ENCODE measurements at regions not wholly inside any gene's neighbourhood (a gene's known extent, or its start where the extent isn't known, plus 50 kb on each side); places are given as distances from the start of the nearest gene placed in this dataset.
A peak's percentile ranks its signal among the peaks of the same experiment; 100 is the strongest.

DNA sequence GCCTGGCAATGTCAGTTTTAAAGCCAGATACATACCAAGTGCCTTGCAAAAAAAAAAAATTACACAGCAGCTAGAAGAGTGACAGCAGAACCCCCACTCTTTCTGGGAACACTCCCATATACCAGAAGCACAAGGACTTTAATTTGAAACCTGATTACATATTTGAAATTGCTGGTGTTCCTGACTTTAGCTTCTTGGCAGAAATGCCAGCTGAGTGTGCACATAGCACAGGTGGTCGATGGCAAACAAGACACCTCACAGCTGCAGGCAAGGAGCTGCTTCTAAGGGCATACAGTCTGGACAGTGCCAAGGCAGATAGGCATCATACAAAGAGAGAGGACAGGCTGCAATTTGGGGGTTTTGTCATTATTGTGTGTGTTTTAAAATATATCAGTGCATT lies 150.7 kb upstream of the SGK1 start:
- peaks cover 29% of the 10 kb centered on the region for H3K4me1 ChIP-seq (ENCODE audit: low read depth, poor library complexity, severe bottlenecking)
- H3K27ac ChIP-seq = no peak overlapping the region
- no peaks in the 10 kb centered on the region for H3K36me3 ChIP-seq (ENCODE audit: insufficient read depth)
- no peak overlapping the region for H3K9ac ChIP-seq
- no peak overlapping the region for H3K4me2 ChIP-seq
- no peaks in the 10 kb centered on the region for H3K79me2 ChIP-seq (ENCODE audit: insufficient read depth, low read depth)
- TF ChIP-seq, protein P1, sequence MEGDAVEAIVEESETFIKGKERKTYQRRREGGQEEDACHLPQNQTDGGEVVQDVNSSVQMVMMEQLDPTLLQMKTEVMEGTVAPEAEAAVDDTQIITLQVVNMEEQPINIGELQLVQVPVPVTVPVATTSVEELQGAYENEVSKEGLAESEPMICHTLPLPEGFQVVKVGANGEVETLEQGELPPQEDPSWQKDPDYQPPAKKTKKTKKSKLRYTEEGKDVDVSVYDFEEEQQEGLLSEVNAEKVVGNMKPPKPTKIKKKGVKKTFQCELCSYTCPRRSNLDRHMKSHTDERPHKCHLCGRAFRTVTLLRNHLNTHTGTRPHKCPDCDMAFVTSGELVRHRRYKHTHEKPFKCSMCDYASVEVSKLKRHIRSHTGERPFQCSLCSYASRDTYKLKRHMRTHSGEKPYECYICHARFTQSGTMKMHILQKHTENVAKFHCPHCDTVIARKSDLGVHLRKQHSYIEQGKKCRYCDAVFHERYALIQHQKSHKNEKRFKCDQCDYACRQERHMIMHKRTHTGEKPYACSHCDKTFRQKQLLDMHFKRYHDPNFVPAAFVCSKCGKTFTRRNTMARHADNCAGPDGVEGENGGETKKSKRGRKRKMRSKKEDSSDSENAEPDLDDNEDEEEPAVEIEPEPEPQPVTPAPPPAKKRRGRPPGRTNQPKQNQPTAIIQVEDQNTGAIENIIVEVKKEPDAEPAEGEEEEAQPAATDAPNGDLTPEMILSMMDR (conservative IDR thresholded peaks at IDR 0.05; ENCODE audit: low read depth, low read length) = no peak
- no peaks in the 10 kb centered on the region for H3K27me3 ChIP-seq (ENCODE audit: insufficient read depth, low read depth)
- no peak overlapping the region for H3K4me3 ChIP-seq (IDR thresholded peaks at IDR 0.05; ENCODE audit: insufficient read depth, low read depth, low read length)
- H2AFZ ChIP-seq (ENCODE audit: low read depth) = no peak overlapping the region
- no peaks in the 10 kb centered on the region for H4K20me1 ChIP-seq (ENCODE audit: insufficient read depth)

DNA sequence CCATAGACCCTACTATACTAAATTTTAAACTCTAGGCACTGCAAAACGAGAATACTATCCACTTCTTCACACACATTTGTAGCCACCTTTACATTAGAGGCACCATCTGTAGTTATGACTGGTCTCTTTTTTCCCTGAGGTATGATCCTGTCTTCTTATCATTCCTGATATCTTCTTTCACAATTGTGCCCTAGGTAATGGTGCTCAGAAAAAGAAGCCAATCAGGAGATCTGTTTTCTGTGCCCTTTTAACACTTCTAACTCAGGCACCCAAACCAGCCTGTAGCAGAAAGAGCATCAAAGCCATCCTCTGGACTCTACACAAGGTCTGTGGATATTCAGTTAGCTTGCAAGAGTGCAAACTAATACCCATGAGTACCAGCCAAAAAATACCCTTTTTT lies 149.7 kb upstream of the SGK1 start:
- Histone ChIP-seq H4K20me1 (ENCODE audit: insufficient read depth) (no peaks in the 10 kb centered on the region), H3K27me3 (ENCODE audit: insufficient read depth, low read depth) (no peaks in the 10 kb centered on the region), H3K4me1 (ENCODE audit: low read depth, poor library complexity, severe bottlenecking) (peaks cover 29% of the 10 kb centered on the region), H2AFZ (ENCODE audit: low read depth) (no peak overlapping the region), H3K9ac (no peak overlapping the region), H3K4me2 (no peak overlapping the region), H3K4me3 (IDR thresholded peaks at IDR 0.05; ENCODE audit: insufficient read depth, low read depth, low read length) (no peak overlapping the region), H3K36me3 (ENCODE audit: insufficient read depth) (no peaks in the 10 kb centered on the region), H3K79me2 (ENCODE audit: insufficient read depth, low read depth) (no peaks in the 10 kb centered on the region), H3K27ac (no peak overlapping the region)
- TF ChIP-seq, protein P1 (conservative IDR thresholded peaks at IDR 0.05; ENCODE audit: low read depth, low read length) = no peak

DNA sequence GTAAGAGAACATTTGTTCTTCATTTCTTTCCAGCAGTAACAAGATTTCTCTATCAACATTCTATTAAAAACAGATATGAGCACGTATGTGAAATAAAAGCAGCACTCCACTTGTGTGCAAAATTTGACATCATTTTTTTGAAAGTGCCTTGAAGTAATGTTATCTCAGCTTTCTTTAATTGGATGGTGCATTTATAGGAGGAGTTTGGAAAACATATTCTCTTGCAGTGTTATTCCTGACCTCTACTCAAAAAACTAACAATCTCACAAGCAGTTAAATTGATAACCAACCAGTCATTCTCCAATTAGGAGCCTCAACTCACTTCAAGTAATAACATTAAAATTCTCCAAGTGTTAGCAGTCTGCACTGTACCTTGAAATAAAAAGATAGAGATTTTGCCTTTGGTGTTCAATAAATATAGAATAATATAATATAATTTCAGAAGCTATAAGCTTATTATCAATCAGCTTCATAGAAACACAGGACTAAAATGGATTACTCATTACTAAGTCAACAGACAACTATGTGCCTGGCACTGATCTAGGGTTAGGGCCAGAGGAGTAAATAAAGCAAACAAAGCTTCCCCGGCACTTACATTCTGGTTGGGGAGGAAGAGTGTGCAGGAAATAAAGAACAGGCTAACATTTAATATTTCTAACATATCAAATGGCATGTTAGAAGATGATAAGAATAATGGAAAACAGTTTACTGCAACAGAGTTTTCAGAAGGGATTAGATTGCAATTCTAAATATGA lies 149.0 kb upstream of the SGK1 start:
- H3K36me3 ChIP-seq (ENCODE audit: insufficient read depth) = no peaks in the 10 kb centered on the region
- no peaks in the 10 kb centered on the region for H4K20me1 ChIP-seq (ENCODE audit: insufficient read depth)
- no peak overlapping the region for H3K9ac ChIP-seq
- no peak overlapping the region for H3K27ac ChIP-seq
- TF ChIP-seq, protein P1 (conservative IDR thresholded peaks at IDR 0.05; ENCODE audit: low read depth, low read length) = no peak
- no peaks in the 10 kb centered on the region for H3K27me3 ChIP-seq (ENCODE audit: insufficient read depth, low read depth)
- no peaks in the 10 kb centered on the region for H3K79me2 ChIP-seq (ENCODE audit: insufficient read depth, low read depth)
- no peak overlapping the region for H2AFZ ChIP-seq (ENCODE audit: low read depth)
- H3K4me3 ChIP-seq (IDR thresholded peaks at IDR 0.05; ENCODE audit: insufficient read depth, low read depth, low read length) = no peak overlapping the region
- H3K4me1 ChIP-seq (ENCODE audit: low read depth, poor library complexity, severe bottlenecking) = peaks cover 29% of the 10 kb centered on the region
- H3K4me2 ChIP-seq = no peak overlapping the region

DNA sequence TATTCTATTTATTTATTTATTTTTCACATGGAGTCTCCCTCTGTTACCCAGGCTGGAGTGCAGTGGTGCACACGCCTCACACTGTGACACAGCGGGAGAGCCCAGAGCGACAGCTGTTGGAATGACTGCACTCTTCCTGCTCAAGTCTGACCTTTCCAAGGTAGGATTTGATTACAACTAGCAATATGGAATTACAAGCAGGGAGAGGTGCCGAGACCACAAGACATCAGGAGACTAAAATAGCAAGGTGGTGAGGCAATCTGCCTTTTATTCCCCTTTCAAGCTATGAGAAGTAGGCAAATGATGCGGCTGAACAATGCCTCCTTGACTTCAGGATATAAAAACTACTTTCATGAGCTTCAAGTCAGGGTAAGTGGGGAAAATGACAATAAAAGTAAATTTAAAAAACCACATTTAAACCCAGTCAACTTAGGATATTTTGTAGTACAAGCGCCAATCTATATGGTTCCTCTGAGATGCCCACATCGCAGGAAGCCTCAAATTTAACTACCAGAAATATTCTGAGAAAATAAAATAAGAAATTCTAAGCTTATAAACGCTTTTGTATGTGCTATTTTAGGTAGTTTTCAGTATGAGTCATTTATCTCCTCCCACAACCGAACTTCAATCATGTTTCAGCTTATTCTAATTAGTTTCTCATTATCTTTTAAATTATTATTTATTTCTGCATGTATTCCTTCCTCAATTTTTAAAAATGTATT lies 146.9 kb upstream of the SGK1 start:
- peak overlapping the region; percentile 67 for H3K27ac ChIP-seq
- H2AFZ ChIP-seq (ENCODE audit: low read depth) = peak overlapping the region; percentile 47; the same call in 1 of the 2 replicates
- no peaks in the 10 kb centered on the region for H3K79me2 ChIP-seq (ENCODE audit: insufficient read depth, low read depth)
- no peaks in the 10 kb centered on the region for H3K27me3 ChIP-seq (ENCODE audit: insufficient read depth, low read depth)
- no peaks in the 10 kb centered on the region for H3K36me3 ChIP-seq (ENCODE audit: insufficient read depth)
- no peak overlapping the region for H3K4me3 ChIP-seq (IDR thresholded peaks at IDR 0.05; ENCODE audit: insufficient read depth, low read depth, low read length)
- peak overlapping the region; percentile 88 for H3K4me2 ChIP-seq
- TF ChIP-seq, protein P1 (conservative IDR thresholded peaks at IDR 0.05; ENCODE audit: low read depth, low read length) = no peak
- no peaks in the 10 kb centered on the region for H4K20me1 ChIP-seq (ENCODE audit: insufficient read depth)
- peak overlapping the region; percentile 37; the same call in 1 of the 2 replicates for H3K9ac ChIP-seq
- H3K4me1 ChIP-seq (ENCODE audit: low read depth, poor library complexity, severe bottlenecking) = peaks cover 29% of the 10 kb centered on the region

Data from KMS-11 (cell line).